Hypothalamus (tissue), 51 donors: ENCODE measurements at regions not wholly inside any gene's neighbourhood (a gene's known extent, or its start where the extent isn't known, plus 50 kb on each side); places are given as distances from the start of the nearest gene placed in this dataset.
"Not testable (repeated sequence)": the region's sequence is repeated elsewhere in the genome, so short reads cannot be mapped to it uniquely, and the experiment has no call there.

Experiments
- DNase-seq, 51 donors: peaks; one replicate each; lab custom pipeline; 2025; lab: John Stamatoyannopoulos, UW

DNA sequence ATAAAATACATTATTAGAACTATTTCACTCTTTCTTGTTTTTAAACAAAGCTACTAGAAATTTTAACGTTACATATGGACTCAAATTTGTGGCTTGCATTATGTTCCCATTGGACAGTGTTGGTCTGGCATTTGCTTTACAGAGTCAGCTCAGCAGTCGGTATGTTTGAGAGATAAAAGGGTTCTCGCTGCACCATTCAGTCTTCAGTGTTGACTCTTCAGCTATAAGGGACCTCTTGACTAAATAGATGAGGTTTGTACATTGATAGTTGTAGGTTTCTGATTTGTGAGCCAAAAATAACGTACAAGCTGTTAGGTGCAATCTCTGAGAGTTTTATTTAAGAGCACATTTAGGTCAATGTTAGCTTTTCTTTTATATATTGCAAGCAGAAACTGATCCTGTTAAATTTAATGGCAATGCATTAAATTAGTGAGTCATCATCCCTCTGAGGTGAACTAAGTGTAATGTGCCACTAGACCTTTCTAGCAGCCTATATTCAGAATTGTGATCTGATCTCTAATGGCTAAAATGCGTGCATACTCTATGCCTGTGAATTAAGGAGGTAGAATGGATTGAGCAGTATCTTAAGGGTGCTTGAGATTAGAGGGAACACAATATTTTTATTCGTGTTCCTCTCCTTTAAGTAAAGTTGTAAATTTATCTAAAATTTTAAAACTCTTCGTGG, 485.6 kb upstream of the SYNCRIP start:
- no peak for DNase-seq

DNA sequence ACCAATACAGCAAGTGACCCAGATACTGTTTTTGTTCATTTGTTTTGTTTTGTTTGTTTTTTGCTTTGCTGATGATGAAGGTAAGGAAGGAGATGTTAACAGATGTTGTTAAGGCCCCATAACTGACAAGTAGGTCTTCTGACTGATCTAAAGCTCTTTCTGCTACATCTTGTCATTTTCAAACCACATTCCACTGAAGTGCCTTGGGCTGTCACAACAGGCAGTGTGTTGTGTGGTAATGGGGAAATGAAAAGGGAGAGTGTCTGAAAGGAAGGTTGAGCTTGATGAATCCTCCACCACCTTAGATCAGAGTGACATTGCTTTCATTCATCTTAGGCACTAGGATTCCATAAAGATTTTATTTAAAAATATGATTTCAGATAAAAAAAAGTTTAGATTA, 479.4 kb upstream of the SYNCRIP start:
- no peak for DNase-seq

- no peak for DNase-seq
Measured at GRCh38 chr6:86118271-86118670, 475.6 kb upstream of the SYNCRIP start.

DNA sequence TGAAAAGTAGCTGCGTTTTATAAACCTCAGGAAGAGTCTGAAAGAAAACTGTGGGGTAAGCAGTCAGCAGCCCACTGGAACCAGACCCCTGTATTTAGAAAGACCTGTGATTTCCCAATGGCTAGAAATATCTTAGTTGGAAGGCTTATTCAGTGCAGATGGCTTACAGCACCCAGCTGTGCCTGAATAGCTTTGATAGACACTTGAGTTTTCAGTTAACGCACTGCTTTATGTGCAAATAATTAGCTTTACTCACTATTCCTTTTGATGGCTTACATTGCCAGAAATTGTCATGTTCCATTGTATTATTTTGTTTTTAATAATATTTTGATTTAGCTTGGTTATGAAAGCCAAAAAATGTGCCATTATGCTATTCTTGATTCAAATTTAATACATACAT, 465.3 kb upstream of the SYNCRIP start:
- DNase-seq: no peak

DNA sequence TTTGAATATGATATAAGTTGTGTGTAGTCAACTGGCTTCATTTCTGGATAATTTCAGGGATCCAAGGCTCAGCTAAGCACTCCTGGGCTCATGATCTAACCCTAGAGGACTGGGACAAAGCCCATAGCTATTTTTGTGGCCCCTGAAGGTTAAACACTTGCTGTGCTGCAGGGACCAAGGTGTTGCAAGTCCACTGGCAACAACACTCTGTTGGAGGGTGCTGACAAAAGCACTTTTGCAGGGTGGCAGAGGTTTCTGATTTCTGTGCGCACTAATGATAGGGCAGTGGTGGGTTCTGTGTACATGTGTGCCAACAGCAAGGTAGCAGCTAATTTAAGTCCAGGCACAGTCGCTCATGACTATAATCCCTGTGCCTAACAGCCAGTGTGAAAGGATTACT, 445.3 kb upstream of the SYNCRIP start:
- DNase-seq: no peak

GRCh38 chr6:86079938-86080337, 437.3 kb upstream of the SYNCRIP start:
- DNase-seq: no peak

DNA sequence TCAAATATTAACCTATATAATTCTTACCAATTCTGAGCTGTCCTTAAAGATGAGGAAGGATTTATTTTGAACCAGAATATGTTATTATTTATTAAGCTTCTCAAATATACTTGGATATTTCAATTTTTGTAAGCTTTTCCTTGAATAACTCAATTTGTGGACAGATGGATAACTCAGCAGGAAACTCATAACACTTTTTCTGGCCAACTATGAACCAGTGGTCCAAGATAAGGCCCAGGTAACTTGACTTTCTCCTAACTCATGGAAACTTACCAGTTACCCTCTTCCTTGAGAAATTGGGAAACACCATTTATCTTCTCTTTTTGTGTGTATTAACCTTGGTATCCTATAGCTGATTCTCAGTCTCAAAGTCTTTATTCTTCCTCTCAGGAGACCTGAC, 427.5 kb upstream of the SYNCRIP start:
- DNase-seq: no peak

DNA sequence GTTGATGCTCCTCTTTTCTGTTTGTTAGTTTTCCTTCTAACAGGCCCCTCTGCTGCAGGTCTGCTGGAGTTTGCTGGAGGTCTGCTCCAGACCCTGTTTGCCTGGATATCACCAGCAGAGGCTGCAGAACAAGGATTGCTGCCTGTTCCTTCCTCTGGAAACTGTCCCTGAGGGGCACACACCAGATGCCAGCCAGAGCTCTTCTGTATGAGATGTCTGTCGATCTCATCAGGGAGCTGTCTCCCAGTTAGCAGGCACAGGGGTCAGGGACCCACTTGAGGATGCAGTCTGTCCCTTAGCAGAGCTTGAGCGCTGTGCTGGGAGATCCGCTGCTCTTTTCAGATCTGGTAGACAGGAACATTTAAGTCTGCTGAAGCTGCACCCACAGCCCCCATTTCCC, 422.3 kb upstream of the SYNCRIP start:
- DNase-seq: not testable (repeated sequence)

DNA sequence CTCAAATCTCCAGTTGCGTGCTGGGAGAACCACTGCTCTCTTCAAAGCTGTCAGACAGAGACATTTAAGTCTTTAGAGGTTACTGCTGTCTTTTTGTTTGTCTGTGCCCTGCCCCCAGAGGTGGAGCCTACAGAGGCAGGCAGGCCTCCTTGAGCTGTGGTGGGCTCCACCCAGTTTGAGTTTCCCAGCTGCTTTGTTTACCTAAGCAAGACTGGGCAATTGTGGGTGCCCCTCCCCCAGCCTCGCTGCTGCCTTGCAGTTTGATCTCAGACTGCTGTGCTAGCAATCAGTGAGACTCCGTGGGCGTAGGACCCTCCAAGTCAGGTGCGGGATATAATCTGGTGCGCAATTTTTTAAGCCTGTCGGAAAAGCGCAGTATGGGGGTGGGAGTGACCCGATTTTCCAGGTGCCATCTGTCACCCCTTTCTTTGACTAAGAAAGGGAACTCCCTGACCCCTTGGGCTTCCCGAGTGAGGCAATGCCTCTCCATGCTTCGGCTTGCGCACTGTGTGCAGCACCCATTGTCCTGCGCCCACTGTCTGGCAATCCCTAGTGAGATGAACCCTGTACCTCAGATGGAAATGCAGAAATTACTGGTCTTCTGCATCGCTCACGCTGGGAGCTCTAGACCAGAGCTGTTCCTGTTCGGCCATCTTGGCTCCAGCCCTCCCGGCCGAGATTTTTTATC, 414.8 kb upstream of the SYNCRIP start:
- not testable (repeated sequence) for DNase-seq

DNA sequence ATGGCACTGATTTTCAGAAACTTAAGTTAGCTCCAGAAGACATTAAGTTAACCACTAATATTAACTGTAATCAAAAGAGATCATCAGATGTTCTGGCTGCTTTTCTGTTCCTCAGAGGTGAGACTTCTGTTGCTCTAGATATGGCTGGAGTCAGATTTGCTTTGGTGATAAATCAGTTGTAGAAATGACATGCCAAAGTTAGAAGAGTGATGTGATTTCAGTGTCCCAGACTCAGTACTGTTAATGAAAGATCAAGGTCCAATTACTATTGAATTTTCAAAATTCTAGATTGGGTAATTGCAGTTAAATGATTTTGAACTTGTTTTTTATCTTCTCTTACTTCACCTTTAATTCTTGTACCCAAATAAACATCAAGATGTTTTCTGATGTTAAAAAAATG, 402.4 kb upstream of the SYNCRIP start:
- no peak for DNase-seq

GRCh38 chr6:86042214-86042613, 399.5 kb upstream of the SYNCRIP start:
- no peak for DNase-seq

DNA sequence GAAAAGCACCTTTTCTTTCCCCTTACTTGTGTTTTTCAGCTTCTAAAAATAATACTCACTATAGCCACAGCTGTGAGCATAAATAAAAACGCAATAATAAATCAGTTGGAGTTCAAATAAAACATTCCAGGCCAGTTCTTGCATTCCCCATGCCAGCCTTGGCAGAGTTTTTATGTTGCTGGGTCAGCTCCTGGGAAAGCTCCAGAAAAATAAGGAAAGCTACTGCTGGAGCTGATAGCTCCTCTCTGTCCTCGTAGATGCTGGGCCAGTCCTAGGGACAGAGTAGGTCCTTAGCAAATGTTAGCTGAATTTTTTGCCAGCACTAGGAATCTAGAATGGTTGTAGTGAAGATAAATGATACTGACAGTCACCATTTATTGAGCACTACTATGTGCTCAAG, 389.0 kb upstream of the SYNCRIP start:
- peak in 6 of 51 donors; percentile 0 to 45 (median 12) for DNase-seq

GRCh38 chr6:86030875-86031274, 388.2 kb upstream of the SYNCRIP start:
- DNase-seq: no peak

DNA sequence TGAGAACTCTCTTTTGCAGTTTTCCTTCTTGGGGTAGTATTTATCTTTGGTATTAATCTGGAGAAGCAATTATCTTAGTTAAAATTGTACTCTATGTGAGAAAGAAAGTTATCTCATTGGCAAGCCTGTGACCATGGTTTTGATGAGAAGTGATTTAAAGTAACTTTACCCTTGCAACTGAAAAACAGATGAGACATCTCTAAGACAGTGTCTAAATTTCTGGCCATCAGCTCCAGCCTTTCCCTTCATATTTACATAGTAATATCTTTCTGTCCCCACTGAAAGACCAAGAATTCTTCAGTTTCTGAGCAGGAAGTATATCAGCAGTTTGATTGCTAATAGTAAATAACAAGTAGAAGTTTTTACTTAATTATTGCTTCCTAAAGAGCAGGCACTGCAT, 386.1 kb upstream of the SYNCRIP start:
- DNase-seq: no peak

- DNase-seq: not testable (repeated sequence)
Measured at GRCh38 chr6:86026890-86027289, 384.2 kb upstream of the SYNCRIP start.

- no peak for DNase-seq
Measured at GRCh38 chr6:86017236-86017635, 374.6 kb upstream of the SYNCRIP start.

DNA sequence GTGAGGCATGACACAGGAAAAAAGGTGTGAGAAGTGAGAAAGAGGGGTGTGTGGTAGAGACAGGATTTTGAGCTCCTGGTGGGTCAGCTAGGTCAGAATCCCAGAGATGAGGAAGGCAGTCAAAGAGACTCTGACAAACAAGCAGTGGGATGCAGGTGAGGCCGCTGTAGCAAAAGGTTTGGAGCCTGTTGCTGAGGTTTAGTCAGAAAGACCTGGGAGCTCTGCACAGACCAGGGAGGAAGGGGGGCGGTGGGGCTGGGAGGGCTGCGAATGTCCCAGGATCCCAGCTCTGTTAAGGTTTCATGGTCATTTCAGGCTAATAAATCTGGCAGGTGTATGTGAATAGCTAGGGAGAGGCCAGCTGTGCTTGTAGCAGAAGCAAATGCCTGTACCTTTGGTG, 373.9 kb upstream of the SYNCRIP start:
- no peak for DNase-seq

DNA sequence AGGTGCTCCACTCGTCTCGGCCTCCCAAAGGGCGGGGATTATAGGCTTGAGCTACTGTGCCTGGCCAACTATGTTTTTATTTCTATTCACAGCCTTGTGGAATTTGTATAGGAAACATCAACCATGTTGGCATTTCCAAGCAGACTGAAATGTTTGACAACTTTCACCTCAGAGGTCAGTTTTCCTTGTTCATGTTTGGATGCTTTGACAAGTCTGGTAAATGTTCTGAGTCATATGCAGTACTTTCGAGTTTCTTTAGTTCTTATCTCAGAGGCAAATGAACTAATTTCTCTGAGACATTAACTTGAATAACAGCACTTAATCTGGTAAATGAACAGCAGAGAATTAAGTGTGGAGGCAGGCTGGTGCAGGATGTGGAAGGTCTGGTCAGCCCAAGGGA, 373.4 kb upstream of the SYNCRIP start:
- no peak for DNase-seq

GRCh38 chr6:86012991-86013390, 370.3 kb upstream of the SYNCRIP start:
- DNase-seq: not testable (repeated sequence)

DNA sequence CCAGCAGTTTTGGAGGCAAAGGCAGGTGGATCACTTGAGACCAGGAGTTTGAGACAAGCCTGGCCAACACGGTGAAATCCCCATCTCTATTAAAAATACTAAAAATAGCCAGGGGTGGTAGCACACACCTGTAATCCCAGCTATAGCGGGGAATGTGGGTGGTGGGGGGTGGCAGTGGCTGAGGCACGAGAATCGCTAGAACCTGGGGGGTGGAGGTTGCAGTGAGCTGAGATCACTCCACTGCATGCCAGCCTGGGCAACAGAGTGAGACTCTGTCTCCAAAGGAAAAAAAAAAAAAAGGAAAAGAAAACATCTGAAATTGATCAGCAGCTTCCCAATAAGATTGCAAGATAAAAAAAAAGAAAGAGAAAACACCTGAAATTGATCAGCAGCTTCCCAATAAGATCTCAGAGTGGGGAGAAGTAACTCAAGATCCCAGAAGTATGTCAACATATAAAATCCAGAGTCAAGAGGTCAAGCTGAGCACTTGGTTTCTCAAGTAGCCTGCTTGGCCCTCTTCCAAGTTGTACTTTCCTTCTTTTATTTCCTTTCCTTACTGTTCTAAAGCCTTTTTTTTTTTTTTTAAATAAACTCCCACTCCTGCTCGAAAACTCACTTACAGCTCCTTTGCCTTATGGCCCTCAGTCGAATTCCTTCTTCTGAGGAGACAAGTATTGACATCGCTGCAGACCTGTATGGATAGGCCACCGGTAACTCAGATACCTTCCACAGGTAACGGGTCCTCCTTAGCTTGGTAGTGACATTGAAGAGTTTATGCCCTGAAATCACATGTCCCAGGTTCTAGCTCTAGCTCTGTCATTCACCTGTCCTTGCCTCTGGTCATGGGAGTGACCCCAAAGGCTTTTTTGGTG, 368.5 kb upstream of the SYNCRIP start:
- DNase-seq: no peak

DNA sequence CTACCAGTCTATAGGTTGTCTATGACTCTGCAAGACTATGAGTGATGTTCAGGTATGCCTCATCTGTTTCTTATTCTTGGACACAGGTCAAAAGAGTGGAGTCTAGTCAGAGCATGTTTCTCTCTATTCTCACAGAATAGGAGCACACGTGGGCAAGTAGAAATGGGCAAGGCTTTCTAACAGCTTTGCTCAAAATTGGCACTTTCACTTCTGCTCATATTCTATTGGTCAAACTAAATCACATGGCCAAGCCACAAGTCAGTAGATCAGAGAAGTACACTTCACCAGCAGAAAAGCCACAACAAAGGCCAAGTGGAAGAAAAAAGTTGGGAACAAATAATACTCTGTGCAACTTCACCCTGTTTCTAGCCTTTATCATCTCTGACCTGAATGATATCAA, 354.5 kb upstream of the SYNCRIP start:
- DNase-seq: no peak

DNA sequence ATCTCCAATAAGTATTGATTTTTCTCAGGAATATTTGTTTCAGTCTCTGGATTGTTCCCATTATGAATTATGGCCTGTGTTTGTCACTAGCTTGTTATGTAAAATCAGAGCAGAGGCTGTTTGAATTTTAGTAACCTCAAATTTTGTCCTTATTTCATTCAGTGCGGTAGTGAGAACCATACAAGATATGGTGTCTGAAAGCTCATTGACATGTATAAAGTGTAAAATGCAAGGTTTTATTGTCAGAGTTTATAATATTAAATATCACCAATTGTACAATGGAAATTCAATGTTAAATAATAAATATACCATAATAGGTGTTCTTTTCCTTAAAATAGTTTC, 353.3 kb upstream of the SYNCRIP start:
- no peak for DNase-seq
